HG02973 (cell line): ENCODE measurements at regions not wholly inside any gene's neighbourhood (a gene's known extent, or its start where the extent isn't known, plus 50 kb on each side); places are given as distances from the start of the nearest gene placed in this dataset.

Source experiments
- ATAC-seq: cut with Tn5 transposase; IDR thresholded peaks from one replicate; pipeline ENCODE4 v1.9.1; 2021; ENCODE audit warnings: moderate library complexity; ENCODE audit not compliant: unreplicated experiment

DNA sequence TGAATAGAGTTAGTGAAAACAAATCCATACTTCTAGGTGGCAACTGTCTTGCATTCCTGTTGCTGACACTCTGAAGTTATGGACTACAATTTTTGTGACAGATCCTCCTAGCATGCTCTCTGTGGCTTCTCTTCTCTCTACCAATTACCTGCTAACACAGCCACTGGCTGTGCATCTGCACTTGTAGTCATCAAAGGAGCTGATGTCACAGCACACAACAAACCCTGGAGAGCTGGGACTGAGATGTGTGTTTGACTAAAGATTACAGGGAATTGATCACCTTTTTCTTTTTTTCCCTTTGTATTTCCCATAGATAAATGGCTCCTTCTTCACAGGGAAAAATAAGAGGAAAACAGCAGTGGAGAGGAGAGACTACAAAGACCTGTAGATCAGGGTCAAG, 278.4 kb upstream of the CCDC54 start:
- no peak for ATAC-seq

DNA sequence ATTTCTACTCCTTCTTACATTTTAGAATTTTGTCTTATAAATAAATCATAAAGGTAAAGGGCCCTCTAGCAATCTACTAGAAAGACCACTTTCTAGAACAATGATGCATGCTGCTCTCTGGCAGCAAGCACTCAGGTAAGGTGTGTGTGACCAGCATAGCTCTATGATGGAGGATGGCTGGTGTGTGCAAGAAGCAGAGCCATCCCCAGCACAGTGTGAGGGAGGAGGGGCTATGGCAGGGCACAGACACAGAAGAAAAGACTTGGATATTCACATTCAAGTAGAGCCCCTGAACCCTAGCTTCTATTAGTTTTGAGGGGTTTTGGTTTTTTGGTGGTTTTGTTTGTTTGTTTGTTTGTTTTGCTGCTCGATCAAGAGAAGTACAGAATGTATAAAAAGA, 277.1 kb upstream of the CCDC54 start:
- no peak for ATAC-seq

DNA sequence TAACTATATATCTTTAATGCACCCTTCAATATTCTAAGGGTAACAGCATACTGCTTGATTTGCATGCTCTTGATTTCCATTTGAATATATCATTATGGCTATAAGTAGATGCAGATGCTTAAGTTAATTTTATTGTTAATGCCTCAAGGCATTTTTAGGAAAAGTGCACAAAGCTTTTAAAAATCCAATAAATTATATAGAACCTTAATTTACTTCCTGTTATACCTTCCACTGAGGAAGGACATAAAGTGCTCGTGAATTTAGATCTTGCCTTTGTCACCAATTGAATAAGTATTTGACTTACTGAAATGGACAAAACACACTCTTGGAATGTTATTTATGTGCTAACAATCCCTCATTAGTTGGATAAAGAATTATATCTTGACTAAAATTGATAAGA, 276.7 kb upstream of the CCDC54 start:
- no peak for ATAC-seq

DNA sequence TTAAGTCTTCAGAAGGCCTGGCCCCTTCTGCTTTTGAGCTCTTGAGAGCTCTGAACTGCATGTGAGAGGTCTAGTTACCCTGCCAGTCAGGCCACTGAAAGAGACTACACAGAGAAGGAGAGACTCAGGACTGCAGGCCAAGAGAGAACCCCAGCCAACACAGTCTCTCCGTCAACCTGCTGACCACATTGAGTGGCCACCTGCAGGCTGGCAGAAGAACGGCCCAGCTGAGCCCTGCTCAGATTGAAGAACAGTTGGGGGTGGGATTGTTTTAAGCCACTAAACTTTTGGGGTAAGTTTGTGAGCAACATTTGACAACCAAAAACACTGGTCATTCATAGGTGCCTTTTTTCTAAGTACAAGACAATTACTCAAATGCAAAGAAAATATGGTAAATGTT, 273.5 kb upstream of the CCDC54 start:
- no peak for ATAC-seq

DNA sequence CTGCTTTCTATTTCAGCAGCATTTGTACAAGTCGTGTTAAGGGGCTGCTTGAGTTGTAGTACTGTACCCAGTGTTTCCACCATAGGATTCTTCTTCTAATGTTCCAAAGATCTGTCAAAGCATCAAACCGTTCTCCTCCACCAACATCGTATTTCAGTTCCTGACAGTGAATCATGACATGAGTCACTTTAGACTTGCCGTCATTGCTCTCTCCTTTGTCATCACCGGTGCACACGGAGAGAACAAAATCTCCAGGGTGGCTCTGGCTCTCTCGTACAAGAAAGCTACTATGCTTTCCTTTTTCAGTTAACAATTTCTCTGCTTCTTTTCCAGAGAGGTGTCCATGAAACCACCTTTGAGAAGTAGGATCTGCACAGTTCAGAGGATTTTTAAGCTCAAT, 270.9 kb upstream of the CCDC54 start:
- no peak for ATAC-seq

DNA sequence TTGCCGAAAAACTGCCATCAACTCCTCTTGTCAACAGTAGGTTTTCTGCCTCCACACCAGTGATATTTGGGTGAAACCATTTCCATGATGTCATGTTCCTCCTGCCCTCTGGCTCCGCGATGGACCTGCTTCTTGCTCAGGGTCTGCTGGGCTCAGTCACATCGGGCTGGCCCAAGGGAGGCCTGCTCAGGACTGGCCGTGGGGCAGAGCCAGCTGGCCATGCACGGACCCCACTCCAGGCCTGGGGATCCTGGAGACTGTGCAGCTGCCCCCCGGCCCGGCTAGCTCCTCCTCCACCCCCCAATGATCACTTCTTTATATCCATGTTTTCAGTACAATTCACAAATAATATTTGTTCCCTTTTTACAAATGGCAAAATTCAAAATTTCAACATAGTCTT, 270.3 kb upstream of the CCDC54 start:
- ATAC-seq: no peak

DNA sequence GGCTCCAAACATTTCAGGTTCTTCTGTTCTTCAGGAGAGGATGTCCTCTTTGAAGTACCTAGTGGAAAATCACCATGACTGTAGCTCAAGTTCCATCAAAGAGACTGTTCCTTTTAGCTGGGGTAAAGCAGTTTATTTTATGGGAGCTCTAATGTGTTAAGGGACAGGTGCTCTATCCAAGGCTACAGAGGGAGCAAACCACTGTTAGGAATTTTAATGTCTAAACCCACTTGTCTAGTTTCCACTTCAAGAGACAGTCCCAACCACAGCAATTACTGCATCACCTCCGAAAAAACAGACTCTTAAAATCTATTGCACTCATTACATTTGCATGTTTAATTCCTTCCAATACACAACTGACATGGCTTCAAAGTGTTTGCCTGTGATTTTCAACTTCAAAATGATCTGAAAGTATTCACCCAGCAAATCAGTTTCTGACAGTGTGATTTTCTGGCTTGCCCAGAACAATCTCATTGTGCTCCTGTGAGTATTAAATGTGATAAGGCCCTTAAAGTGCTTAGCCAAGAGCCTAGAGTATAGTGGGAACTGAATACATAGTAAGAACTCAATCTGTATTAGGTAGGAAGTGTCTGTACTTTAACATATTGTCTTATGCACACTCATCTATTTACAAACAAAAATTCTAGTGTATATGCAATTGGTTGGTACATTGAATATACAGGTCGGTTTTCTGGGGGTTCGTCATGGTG, 266.5 kb upstream of the CCDC54 start:
- ATAC-seq: no peak

DNA sequence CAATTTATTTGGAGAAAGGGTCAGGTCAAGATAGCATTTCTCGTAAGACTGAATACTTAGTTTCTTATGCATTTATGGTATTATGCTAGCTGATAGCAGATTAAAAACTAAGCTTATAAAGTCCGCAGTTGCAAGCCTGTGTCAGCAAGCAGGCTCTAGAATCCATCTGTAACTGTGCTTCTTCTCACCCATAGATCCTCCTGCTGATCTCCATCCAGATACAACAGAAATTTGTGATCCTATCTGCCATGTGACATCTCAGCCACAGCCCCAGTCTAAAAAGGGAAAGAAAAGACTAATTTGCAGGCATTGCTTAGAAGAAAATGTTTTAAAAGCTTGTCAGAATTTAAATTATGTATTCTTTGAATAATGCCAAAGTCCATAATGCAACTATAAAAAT, 265.4 kb upstream of the CCDC54 start:
- ATAC-seq: no peak

DNA sequence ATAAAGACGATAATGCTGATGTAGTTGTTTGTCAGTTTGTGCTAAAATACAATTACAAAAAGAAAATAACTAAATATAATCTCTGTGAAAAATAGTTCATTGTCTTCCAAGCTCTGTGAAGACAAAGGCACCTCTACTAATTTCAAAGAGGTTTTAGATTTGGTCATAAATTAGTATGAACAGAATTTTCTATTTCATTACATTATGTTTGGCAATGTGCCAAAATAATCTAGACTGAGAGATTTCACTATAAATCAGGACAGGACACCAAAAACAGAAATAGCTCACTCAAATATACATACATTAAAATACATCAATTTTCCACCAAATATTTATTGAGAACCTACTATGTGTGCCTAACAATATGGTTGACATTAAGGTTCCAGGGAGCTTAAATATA, 264.9 kb upstream of the CCDC54 start:
- ATAC-seq: no peak

DNA sequence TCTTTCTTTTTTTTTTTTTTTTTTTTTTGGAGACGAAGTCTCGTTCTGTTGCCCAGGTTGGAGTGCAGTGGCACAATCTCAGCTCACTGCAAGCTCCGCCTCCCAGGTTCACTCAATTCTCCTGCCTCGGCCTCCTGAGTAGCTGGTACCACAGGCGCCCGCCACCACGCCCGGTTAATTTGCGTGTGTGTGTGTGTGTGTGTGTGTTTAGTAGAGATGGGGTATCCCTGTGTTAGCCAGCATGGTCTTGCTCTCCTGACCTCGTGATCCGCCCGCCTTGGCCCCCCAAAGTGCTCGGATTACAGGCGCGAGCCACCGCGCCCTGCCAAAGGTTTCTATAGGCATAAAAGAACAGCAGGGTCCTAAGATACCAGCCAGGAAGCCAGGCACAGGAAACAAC, 261.0 kb upstream of the CCDC54 start:
- no peak for ATAC-seq

DNA sequence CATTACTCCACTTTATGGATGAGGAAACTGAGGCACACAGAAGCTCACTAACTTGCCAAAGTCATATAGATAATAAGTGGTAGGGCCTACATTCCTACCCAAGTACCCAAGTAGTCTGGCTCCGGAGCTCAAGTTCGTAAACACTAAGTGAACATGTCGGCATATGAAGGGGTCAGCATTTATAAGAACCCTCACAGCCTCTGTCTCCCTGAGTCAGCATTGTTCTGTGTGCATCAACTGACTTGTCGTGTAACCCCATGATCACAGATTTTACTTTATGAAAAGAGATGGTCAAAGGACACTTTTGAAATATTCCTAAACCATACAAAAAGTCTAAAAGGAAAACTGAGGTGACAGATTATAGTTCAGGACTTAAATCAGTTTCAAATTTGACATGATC, 260.1 kb upstream of the CCDC54 start:
- no peak for ATAC-seq

DNA sequence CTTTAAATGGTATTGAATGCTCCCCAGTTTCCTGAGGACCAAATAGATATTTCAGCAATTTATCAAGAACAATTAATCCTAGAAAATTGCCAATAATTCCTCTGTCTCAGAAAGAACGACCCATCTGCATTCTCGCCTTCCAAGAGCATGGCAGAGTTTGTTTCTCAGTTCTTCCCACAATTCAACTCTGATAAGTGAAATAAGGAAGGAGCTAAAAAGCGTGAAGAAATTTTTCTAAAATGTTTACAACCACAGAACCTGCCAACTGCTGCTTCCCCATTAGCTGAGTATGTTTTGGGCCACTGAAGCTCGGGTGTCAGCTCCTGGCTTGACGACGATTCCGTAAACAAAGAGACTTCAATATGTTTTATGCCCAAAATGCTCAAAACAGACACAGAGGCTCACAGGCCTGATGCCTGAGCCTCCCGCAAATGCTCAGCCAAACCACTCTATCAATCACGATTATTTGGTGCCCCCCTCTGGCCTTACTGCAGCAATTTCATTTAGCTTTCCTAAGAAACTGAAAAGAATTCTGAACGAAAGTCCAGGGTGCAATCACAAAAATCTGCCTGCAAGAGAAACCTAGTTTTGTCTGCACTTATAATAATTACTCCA, 259.2 kb upstream of the CCDC54 start:
- ATAC-seq: no peak

DNA sequence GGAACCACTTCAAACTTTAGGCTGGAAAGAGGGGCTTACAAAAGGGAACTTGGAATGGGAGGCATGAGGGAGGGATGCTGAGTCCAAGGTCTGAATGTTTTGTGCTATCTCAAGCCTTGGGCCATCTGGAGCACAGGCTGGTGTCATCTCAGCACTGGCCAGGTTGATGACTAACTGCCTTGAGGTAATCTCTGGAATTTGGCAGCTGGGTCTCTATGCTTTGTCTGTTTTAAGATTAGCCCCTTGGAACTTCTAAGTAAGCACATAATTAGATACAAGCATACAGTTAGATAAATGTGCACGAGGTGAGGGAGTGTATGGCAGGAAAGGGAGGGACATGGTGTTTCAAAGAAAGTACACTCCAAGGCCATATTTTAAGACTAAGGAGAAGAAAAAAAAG, 252.4 kb upstream of the CCDC54 start:
- ATAC-seq: no peak

DNA sequence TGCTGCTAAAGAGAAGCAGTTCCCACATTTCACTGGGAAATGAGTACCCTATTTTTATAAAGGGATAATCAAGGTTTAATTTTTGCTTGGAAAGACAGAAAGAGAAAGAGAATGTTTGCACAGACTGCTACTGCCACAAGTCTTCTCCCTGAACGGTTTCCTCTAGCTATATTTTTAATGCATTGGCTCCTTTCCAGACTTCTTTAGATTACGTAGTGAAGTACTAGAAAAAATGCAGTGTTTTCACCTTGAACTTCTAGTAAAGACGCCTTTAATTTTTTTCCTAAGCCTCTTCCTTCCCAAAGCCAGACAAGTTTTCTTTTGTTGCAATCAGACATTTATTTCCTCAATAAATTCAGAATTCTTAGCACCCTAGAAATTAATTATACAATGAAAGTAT, 248.3 kb upstream of the CCDC54 start:
- ATAC-seq: no peak

DNA sequence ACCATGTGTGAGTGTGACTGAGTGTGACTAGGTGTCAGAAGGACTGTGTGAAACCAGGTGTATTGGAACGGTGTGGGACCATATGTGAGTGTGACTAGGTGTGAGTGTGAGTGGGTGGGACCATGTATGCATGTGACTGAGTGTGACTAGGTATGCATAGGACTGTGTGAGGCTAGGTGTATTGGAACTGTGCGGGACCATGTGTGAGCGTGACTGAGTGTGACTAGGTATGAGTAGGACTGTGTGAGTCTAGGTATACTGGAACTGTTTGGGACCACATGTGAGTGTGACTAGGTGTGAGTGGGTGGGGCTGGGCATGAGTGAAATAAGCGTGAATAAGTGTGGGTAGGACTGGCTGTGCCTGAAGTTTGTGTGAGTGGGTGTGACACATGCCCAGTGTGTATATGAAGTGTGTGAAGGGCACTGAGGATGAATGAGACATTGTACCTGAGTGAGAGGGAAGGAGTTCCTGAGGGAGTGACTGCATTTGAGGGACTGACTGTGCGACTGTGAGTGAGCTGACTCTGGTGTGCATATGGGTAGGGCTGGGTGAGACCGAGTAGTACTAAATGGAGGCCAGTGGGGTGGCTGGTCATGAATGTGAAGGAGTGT, 247.0 kb upstream of the CCDC54 start:
- no peak for ATAC-seq

DNA sequence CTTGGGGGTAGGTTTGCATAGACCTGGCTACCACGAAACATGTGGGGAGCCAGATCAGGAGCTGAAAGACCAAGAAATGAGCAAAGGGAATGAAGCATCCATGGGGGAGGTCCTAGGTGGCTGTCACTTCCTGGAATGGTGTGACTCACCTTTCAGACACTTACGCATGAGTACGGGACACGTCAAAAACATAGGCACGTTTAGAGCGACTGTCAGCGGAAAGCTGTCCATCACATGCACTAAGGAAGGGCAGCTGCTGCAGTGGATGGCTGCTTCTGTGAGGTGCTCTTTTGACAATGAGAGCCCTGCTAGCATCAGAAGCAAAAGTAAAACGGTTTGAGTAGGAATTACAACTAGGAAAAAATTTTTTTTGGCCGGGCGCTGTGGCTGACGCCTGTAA, 244.6 kb upstream of the CCDC54 start:
- ATAC-seq: no peak

DNA sequence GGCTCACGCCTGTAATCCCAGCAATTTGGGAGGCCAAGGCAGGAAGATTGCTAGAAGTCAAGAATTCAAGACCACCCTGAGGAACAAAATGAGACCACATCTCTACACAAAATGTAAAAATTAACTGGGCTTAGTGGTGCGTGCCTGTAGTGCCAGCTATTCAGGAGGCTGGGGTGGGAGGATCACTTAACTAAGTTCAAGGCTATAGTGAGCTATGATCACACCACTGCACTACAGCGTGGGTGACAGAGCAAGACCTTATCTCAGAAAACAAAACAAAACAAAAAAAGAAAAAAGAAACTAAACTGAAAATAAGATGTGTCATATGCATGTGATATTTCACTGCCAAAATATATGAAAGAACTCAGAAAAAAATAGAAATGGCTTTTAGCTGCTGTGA, 243.3 kb upstream of the CCDC54 start:
- ATAC-seq: no peak

DNA sequence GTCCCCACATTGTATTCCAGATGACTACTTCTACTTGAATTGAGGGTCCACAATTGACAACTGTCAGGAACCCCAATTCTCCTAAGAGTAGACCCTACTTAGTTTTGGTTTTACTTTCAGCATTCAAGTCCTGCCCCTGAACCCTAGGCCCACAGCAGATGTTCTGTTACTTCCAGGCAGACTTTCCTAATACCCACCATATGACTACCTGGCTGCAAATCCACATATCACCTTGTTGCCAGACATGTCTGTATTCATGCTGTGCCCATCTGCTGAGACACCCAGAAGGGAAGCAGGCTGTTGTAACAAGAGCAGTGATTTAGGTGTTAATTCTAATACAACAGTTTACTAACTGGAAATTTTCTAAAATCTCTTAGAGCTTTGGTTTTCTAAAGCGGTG, 235.1 kb upstream of the CCDC54 start:
- no peak for ATAC-seq

DNA sequence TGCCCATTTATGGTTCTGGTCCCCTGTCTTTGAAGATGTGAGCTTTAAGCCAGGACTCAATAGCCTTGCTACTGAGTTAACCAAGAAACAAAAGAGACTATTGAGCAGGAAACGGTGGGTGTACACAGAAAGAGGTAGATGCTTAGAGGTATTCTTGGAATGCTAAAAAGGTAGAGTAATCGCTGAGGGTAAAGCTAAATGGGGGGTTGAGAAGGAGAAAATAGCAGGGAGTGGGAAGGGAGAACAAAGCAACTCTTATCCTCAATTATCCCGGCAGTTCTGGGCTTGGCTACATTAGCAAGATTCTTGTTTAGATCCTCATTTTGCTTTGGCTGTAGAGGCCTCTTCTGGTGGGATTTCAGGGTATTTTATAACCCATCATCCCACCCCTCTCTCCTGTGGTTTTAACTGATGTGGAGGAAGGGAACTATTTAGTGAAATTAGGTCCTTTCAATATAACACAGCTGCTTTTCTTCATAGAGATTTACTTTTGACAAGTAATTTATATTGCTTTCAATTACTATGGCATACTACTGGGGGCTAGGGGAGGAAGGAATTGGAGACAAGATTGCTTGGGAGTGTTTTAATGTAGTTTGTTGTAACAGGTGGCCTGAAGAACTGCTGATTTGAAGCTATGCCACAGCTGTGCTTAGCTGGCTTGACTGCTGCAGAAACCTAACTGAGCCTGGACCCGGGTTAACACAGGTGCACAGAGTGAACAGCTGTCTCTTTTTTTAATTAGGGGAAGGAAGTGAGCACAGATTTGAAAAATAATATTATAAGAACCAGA, 234.3 kb upstream of the CCDC54 start:
- ATAC-seq: no peak

DNA sequence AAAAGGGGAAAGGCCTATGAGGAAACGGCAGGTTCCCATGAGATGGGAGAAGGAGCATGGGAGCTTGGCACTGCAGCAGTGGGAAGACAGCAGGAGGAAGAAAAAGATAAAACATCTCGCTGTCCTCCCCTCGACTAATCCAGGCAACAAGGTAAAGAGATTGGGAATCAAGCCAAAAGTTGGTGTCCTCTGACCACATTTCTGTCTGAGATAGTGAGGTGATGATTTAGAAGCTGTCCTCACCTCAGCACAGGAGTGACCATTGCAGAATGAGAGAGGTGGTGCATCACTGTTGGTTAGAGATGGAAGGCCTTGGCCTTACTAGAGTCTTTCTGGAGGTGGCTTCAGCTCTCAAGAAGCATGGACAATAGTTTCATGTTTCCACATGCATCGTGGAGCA, 226.6 kb upstream of the CCDC54 start:
- ATAC-seq: no peak

DNA sequence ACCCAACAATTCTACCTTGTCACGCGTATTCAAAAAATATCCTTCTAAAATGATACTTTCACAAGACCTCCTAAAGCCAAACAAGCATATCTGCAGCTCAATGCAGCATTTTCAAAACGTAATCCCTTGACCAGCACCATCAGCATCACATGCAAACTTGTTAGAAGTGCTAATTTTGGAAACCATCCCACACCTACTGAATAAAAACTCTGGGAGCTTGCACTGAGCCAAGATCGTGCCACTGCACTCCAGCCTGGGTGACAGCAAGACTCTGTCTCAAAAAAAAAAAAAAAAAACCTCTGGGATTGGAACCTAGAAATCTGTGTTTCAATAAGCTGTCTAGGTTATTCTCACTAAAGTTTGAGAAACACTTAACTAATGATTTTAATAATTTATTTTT, 223.3 kb upstream of the CCDC54 start:
- no peak for ATAC-seq

DNA sequence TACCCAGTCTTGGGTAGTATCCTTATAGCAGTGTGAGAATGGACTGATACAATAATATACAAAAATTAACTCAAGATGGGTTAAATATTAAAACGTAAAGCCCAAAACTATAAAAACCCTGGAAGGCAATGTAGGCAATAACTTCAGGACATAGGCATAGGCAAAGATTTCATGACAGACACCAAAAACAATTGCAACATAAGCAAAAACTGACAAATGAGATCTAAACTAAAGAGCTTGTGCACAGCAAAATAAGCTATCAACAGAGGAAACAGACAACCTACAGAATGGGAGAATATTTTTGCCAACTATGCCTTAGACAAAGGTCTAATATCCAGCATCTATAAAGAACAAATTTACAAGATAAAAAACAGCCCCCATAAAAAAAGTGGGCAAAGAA, 204.8 kb upstream of the CCDC54 start:
- ATAC-seq: no peak
